SU-DHL-6 (cell line): ENCODE measurements at regions not wholly inside any gene's neighbourhood (a gene's known extent, or its start where the extent isn't known, plus 50 kb on each side); places are given as distances from the start of the nearest gene placed in this dataset.

ENCODE experiments used
- H2AFZ ChIP-seq: fragments of 200-600 bp; sonication (generic); 2 replicates; pipeline ENCODE4 v1.6.1; 2014; ENCODE audit warnings: low read depth, mild to moderate bottlenecking, moderate library complexity, mixed read lengths, antibody characterized with exemption, low read length; ENCODE audit not compliant: severe bottlenecking
- H3F3A ChIP-seq: fragments of 200-600 bp; shearing (Covaris generic); 2 replicates; pipeline ENCODE4 v1.6.0; 2016; ENCODE audit warnings: antibody characterized with exemption, mild to moderate bottlenecking; ENCODE audit not compliant: insufficient read depth
- H3K27ac ChIP-seq: fragments of 200-600 bp; sonication (generic); 2 replicates; pipeline ENCODE4 v1.5.1; 2016; ENCODE audit warnings: low read depth, mild to moderate bottlenecking, low read length, moderate library complexity, mixed read lengths
- H3K27me3 ChIP-seq: fragments of 200-600 bp; sonication (generic), shearing (Covaris generic); 2 replicates; pipeline ENCODE4 v1.6.0; 2014; ENCODE audit warnings: mild to moderate bottlenecking, low read length
- H3K36me3 ChIP-seq: fragments of 200-600 bp; sonication (generic); 2 replicates; pipeline ENCODE4 v1.6.1; 2014; ENCODE audit warnings: mild to moderate bottlenecking, low read length, mixed read lengths
- H3K4me2 ChIP-seq: fragments of 300-600, 200-600 bp; shearing (Covaris generic), sonication (generic); 2 replicates; pipeline ENCODE4 v1.6.0; 2014; ENCODE audit warnings: low read length, low read depth, mild to moderate bottlenecking; ENCODE audit not compliant: poor library complexity, severe bottlenecking
- H3K4me3 ChIP-seq: fragments of 200-600 bp; sonication (generic); 2 replicates; pipeline ENCODE4 v1.5.1; 2014; ENCODE audit warnings: antibody characterized with exemption, low read length, mild to moderate bottlenecking, mixed read lengths; ENCODE audit not compliant: insufficient read depth, poor library complexity, severe bottlenecking
- H3K79me2 ChIP-seq: fragments of 200-600 bp; sonication (generic); 2 replicates; pipeline ENCODE4 v1.6.1; 2014; ENCODE audit warnings: mild to moderate bottlenecking, low read length, moderate library complexity; ENCODE audit not compliant: insufficient read depth
- H3K9ac ChIP-seq: fragments of 200-600 bp; sonication (generic); 2 replicates; pipeline ENCODE4 v1.7.0; 2014; ENCODE audit warnings: mild to moderate bottlenecking, low read length
- H3K9me2 ChIP-seq: fragments of 200-600 bp; sonication (generic); replicated peaks from 2 replicates; pipeline ENCODE4 v1.6.1; 2014; ENCODE audit warnings: low read length; ENCODE audit not compliant: insufficient read depth
- H3K9me3 ChIP-seq: fragments of 200-600 bp; sonication (generic); 2 replicates; pipeline ENCODE4 v1.6.1; 2014; ENCODE audit warnings: low read length, mixed read lengths; ENCODE audit not compliant: insufficient read depth
- H4K20me1 ChIP-seq: fragments of 200-600 bp; sonication (generic); 2 replicates; pipeline ENCODE4 v1.6.1; 2014; ENCODE audit warnings: low read depth, mild to moderate bottlenecking, antibody characterized with exemption, low read length, moderate library complexity, mixed read lengths
- EZH2phosphoT487 ChIP-seq: fragments of 200-600 bp; sonication (generic), shearing (Covaris generic); conservative IDR thresholded peaks from 2 replicates; pipeline ENCODE4 v1.6.1; 2018; ENCODE audit warnings: mild to moderate bottlenecking, antibody characterized with exemption, low read length, moderate library complexity, mixed read lengths
- TF ChIP-seq, protein P1 (sequence below): fragments of 200-600 bp; sonication (generic); IDR thresholded peaks from one replicate; pipeline ENCODE4 v1.5.1; 2017; ENCODE audit warnings: antibody characterized with exemption, mild to moderate bottlenecking, low read length, moderate library complexity; ENCODE audit not compliant: insufficient read depth, poor library complexity, severe bottlenecking

DNA sequence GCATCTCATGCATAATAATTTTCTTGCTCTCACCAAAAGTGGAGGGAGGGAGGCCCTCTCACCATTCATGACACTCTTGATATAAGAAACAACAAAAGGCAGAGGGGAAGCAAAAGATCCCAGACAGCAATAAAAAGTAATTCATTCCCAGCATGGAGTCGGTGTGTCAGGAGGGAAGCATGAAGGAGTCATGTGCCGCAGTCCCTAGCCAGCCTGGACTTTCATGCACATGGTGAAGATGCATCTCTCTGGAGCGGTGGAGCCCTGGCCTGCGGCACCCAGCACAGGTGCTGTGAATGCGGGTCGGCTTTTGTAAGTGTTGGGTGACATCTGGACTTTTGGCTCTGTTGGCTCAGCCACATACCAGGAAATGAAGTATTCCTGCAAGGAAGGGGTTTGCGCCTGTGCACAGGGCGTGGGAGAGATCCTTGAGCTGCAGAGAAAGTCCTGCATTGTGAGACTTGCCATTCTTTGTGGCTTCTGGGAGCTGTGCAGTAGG lies 119.4 kb downstream of the COPS8 start:
- H3K9ac ChIP-seq: no peak overlapping the region

DNA sequence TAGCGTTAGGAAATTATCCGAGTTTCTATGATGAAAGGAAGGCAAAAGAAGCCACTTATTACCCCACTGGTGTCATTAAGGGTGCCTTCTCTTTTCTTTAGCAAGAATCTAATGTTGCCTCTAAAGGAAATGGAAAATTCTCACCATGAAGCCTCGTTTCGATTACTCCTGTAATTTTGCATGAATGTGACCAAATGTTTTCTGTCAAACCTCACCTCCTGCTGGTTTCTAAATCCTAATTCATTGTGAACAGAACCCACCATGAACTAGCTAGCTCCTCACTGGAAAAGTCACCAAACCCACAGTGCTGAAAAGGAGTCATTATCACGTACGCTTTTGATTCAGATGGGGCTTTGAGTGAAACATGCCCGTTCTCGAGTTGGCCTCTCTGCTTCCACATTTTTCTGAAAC lies 119.9 kb downstream of the COPS8 start:
- H3K79me2 ChIP-seq: no peaks in the 10 kb centered on the region
- H3K27me3 ChIP-seq: no peaks in the 10 kb centered on the region
- H3K9ac ChIP-seq: no peak overlapping the region
- no peaks in the 10 kb centered on the region for H3K9me3 ChIP-seq
- no peak overlapping the region for H3K4me3 ChIP-seq
- no peaks in the 10 kb centered on the region for H3K36me3 ChIP-seq
- no peaks in the 10 kb centered on the region for H4K20me1 ChIP-seq
- H3K4me2 ChIP-seq: no peak overlapping the region
- H2AFZ ChIP-seq: no peak overlapping the region
- H3K9me2 ChIP-seq: no peaks in the 10 kb centered on the region
- no peaks in the 10 kb centered on the region for H3F3A ChIP-seq
- H3K27ac ChIP-seq: no peak overlapping the region
- TF ChIP-seq EZH2phosphoT487: no peak
- TF ChIP-seq, protein P1, sequence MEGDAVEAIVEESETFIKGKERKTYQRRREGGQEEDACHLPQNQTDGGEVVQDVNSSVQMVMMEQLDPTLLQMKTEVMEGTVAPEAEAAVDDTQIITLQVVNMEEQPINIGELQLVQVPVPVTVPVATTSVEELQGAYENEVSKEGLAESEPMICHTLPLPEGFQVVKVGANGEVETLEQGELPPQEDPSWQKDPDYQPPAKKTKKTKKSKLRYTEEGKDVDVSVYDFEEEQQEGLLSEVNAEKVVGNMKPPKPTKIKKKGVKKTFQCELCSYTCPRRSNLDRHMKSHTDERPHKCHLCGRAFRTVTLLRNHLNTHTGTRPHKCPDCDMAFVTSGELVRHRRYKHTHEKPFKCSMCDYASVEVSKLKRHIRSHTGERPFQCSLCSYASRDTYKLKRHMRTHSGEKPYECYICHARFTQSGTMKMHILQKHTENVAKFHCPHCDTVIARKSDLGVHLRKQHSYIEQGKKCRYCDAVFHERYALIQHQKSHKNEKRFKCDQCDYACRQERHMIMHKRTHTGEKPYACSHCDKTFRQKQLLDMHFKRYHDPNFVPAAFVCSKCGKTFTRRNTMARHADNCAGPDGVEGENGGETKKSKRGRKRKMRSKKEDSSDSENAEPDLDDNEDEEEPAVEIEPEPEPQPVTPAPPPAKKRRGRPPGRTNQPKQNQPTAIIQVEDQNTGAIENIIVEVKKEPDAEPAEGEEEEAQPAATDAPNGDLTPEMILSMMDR: no peak

More for the DNA sequence above, 119.4 kb downstream of the COPS8 start:
- H3K9me2 ChIP-seq: no peaks in the 10 kb centered on the region
- no peak overlapping the region for H3K4me3 ChIP-seq
- no peak overlapping the region for H3K4me2 ChIP-seq
- no peaks in the 10 kb centered on the region for H3K79me2 ChIP-seq
- no peaks in the 10 kb centered on the region for H4K20me1 ChIP-seq
- no peaks in the 10 kb centered on the region for H3K36me3 ChIP-seq
- no peak overlapping the region for H3K27ac ChIP-seq
- no peaks in the 10 kb centered on the region for H3K9me3 ChIP-seq
- no peak overlapping the region for H2AFZ ChIP-seq
- no peaks in the 10 kb centered on the region for H3K27me3 ChIP-seq
- TF ChIP-seq EZH2phosphoT487: no peak
- TF ChIP-seq, protein P1: no peak
- no peaks in the 10 kb centered on the region for H3F3A ChIP-seq

DNA sequence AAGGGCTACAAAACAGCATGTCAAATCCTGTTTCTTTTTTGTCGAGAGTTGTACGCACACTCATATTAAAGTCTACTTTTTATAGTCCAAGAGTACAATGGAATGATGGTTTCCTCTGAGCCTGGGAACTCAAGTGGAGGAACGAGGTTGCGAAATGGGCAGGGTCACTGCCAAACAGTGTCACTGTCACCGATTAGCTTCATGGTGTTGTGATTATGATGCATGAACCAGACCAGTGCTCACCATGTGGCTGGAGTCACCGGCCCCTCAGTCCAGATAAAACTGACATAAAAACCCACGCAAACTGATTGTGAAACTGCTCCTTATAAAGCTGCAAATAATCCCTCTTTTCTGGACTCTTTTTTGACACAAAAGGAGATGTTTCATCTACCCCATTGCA lies 122.0 kb downstream of the COPS8 start:
- no peak overlapping the region for H2AFZ ChIP-seq
- TF ChIP-seq, protein P1: no peak
- TF ChIP-seq EZH2phosphoT487: no peak
- no peak overlapping the region for H3K4me2 ChIP-seq
- no peaks in the 10 kb centered on the region for H3K27me3 ChIP-seq
- peaks cover 6% of the 10 kb centered on the region; the same call in 1 of the 2 replicates for H3K9me3 ChIP-seq
- H3K9ac ChIP-seq: no peak overlapping the region
- H3K9me2 ChIP-seq: no peaks in the 10 kb centered on the region
- H3F3A ChIP-seq: no peaks in the 10 kb centered on the region
- no peaks in the 10 kb centered on the region for H3K36me3 ChIP-seq
- no peak overlapping the region for H3K27ac ChIP-seq
- no peak overlapping the region for H3K4me3 ChIP-seq
- H3K79me2 ChIP-seq: no peaks in the 10 kb centered on the region
- H4K20me1 ChIP-seq: no peaks in the 10 kb centered on the region
